ENCODE measurements at regions not wholly inside any gene's neighbourhood (a gene's known extent, or its start where the extent isn't known, plus 50 kb on each side); places are given as distances from the start of the nearest gene placed in this dataset.

DNA sequence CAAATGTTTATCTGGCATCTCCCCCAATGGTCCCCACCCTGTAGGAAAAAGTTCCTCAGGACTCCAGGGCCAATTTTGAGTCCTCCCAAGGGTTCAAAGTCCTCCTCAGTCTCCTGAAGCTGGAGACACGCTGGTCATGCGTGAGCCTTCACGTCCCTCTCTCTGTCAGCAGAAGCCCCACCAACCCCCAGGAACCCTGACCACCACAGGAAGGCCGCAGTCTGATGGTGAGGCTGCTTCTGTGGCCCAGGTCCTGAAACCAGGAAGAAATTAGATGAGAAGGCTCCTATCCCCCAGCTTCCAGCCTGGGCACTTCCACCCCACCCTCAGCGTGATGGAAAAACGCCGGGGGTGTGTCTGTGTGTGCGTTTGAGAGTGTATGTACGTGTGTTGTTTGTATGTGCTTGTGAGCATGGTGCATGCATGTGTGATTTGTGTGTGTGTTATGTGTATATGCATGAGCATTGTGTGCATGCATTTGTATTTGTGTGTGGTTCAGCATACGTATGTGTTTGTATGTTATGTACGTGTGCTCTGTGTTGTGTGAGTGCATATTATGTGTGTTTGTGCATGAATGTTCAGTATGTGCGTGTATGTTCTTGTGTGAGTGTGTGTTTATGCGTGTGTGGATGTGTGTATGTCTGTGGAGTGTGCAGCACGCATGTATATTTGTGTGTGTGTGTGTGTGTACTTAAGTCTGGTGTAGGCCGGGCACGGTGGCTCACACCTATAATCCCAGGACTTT, 92.5 kb downstream of the SIK1 start:
- TF ChIP-seq SIN3A (IDR thresholded peaks at IDR 0.05; ENCODE audit: low read depth) (no peak), SRF (IDR thresholded peaks at IDR 0.05; ENCODE audit: low read depth) (no peak), POLR2A (IDR thresholded peaks at IDR 0.05; ENCODE audit: borderline replicate concordance, extremely low read depth, insufficient read depth, insufficient read length) (no peak), EZH2phosphoT487 (IDR thresholded peaks at IDR 0.05; ENCODE audit: borderline replicate concordance) (no peak), EZH2 (IDR thresholded peaks at IDR 0.05) (no peak), POLR2AphosphoS5 (IDR thresholded peaks at IDR 0.05; ENCODE audit: low read depth, low read length) (no peak), TCF7L2 (IDR thresholded peaks at IDR 0.05; ENCODE audit: borderline replicate concordance, extremely low read depth, insufficient read depth, insufficient read length) (no peak), CEBPB (IDR thresholded peaks at IDR 0.05; ENCODE audit: low read depth) (no peak), ZNF274 (IDR thresholded peaks at IDR 0.05; ENCODE audit: low read depth, low read length) (no peak)
- TF ChIP-seq, protein P1, sequence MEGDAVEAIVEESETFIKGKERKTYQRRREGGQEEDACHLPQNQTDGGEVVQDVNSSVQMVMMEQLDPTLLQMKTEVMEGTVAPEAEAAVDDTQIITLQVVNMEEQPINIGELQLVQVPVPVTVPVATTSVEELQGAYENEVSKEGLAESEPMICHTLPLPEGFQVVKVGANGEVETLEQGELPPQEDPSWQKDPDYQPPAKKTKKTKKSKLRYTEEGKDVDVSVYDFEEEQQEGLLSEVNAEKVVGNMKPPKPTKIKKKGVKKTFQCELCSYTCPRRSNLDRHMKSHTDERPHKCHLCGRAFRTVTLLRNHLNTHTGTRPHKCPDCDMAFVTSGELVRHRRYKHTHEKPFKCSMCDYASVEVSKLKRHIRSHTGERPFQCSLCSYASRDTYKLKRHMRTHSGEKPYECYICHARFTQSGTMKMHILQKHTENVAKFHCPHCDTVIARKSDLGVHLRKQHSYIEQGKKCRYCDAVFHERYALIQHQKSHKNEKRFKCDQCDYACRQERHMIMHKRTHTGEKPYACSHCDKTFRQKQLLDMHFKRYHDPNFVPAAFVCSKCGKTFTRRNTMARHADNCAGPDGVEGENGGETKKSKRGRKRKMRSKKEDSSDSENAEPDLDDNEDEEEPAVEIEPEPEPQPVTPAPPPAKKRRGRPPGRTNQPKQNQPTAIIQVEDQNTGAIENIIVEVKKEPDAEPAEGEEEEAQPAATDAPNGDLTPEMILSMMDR (IDR thresholded peaks at IDR 0.05 in 2 of 3, conservative IDR thresholded peaks at IDR 0.05 in 1 of 3; ENCODE audit: borderline replicate concordance in 1 of 3, insufficient read depth in 1 of 3, low read depth in 2 of 3, low read length in 2 of 3): no peak
- TF ChIP-seq, protein P2, sequence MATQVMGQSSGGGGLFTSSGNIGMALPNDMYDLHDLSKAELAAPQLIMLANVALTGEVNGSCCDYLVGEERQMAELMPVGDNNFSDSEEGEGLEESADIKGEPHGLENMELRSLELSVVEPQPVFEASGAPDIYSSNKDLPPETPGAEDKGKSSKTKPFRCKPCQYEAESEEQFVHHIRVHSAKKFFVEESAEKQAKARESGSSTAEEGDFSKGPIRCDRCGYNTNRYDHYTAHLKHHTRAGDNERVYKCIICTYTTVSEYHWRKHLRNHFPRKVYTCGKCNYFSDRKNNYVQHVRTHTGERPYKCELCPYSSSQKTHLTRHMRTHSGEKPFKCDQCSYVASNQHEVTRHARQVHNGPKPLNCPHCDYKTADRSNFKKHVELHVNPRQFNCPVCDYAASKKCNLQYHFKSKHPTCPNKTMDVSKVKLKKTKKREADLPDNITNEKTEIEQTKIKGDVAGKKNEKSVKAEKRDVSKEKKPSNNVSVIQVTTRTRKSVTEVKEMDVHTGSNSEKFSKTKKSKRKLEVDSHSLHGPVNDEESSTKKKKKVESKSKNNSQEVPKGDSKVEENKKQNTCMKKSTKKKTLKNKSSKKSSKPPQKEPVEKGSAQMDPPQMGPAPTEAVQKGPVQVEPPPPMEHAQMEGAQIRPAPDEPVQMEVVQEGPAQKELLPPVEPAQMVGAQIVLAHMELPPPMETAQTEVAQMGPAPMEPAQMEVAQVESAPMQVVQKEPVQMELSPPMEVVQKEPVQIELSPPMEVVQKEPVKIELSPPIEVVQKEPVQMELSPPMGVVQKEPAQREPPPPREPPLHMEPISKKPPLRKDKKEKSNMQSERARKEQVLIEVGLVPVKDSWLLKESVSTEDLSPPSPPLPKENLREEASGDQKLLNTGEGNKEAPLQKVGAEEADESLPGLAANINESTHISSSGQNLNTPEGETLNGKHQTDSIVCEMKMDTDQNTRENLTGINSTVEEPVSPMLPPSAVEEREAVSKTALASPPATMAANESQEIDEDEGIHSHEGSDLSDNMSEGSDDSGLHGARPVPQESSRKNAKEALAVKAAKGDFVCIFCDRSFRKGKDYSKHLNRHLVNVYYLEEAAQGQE (IDR thresholded peaks at IDR 0.05; ENCODE audit: low read depth): no peak
- TF ChIP-seq, protein P3, sequence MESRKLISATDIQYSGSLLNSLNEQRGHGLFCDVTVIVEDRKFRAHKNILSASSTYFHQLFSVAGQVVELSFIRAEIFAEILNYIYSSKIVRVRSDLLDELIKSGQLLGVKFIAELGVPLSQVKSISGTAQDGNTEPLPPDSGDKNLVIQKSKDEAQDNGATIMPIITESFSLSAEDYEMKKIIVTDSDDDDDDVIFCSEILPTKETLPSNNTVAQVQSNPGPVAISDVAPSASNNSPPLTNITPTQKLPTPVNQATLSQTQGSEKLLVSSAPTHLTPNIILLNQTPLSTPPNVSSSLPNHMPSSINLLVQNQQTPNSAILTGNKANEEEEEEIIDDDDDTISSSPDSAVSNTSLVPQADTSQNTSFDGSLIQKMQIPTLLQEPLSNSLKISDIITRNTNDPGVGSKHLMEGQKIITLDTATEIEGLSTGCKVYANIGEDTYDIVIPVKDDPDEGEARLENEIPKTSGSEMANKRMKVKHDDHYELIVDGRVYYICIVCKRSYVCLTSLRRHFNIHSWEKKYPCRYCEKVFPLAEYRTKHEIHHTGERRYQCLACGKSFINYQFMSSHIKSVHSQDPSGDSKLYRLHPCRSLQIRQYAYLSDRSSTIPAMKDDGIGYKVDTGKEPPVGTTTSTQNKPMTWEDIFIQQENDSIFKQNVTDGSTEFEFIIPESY (IDR thresholded peaks at IDR 0.05; ENCODE audit: extremely low read depth, insufficient replicate concordance, low read length): no peak
- TF ChIP-seq, protein P4, sequence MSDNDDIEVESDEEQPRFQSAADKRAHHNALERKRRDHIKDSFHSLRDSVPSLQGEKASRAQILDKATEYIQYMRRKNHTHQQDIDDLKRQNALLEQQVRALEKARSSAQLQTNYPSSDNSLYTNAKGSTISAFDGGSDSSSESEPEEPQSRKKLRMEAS (IDR thresholded peaks at IDR 0.05): no peak

Data from HCT116 (cell line).